GM12878 (cell line): ENCODE measurements at regions not wholly inside any gene's neighbourhood (a gene's known extent, or its start where the extent isn't known, plus 50 kb on each side); places are given as distances from the start of the nearest gene placed in this dataset.

Source experiments
- ATAC-seq: fragments of 200-7000 bp; cut with Tn5 transposase; 3 replicates; pipeline ENCODE4 v1.9.1; 2020; ENCODE audit warnings: mild to moderate bottlenecking, moderate library complexity
- BruUV-seq: library from RNA; stranded (reverse); fragments of 400-500 nt; replicated peaks from 2 replicates; lab custom pipeline; 2021; lab: Mats Ljungman, UMichigan
- CTCF ChIA-PET: fragments of 300-600 bp; sonication (Branson Sonifier 250); formaldehyde crosslinking; extraction: SDS; loops from one replicate; lab custom pipeline; 2021; ENCODE audit warnings: inconsistent platforms; lab: Yijun Ruan, JAX
- POLR2A ChIA-PET: fragments of 350-600 bp; formaldehyde crosslinking; extraction: SDS; loops from one replicate; lab custom pipeline; 2021; ENCODE audit warnings: inconsistent platforms; lab: Charles Lee
- RAD21 ChIA-PET: fragments of 300-600 bp; sonication (Branson Sonifier 250); formaldehyde crosslinking; loops from one replicate; lab custom pipeline; 2023; ENCODE audit warnings: antibody characterized with exemption; ENCODE audit not compliant: unreplicated experiment; lab: Charles Lee
- SMC1A ChIA-PET: fragments of 300-600 bp; sonication (Branson Sonifier 250); formaldehyde crosslinking; loops from one replicate; lab custom pipeline; 2023; ENCODE audit not compliant: unreplicated experiment, uncharacterized antibody; lab: Charles Lee
- DNase-seq: peaks from one replicate; pipeline ENCODE4 v3.0.0-alpha.2; 2011; ENCODE audit warnings: low read depth, low spot score
- FAIRE-seq: peaks from 3 replicates; lab custom pipeline; 2011; peaks lifted over from hg19 to GRCh38; lab: Jason Lieb, UNC
- H2AFZ ChIP-seq: 2 replicates; pipeline ENCODE4 v1.6.0; 2011; ENCODE audit warnings: low read depth, low read length, control low read depth; ENCODE audit not compliant: control insufficient read depth
- H3K27ac ChIP-seq: 2 replicates; pipeline ENCODE4 v1.5.1; 2011; ENCODE audit warnings: control low read depth; ENCODE audit not compliant: control insufficient read depth, insufficient read depth
- H3K27me3 ChIP-seq, 2 experiments: replicated peaks in 1 of 2; 2 replicates each; pipeline versions ENCODE4 v1.6.0 to v1.6.1; 2011; ENCODE audit warnings: low read length in 1 of 2; ENCODE audit not compliant: control insufficient read depth in 2 of 2, insufficient read depth in 2 of 2
- H3K36me3 ChIP-seq, 2 experiments: 2 replicates each; pipeline ENCODE4 v1.5.1; 2011; ENCODE audit warnings: low read length in 1 of 2; ENCODE audit not compliant: control insufficient read depth in 2 of 2, insufficient read depth in 2 of 2
- H3K4me1 ChIP-seq: 2 replicates; pipeline ENCODE4 v1.6.1; 2011; ENCODE audit warnings: mild to moderate bottlenecking, low read length, moderate library complexity, mixed read lengths; ENCODE audit not compliant: control insufficient read depth, insufficient read depth
- H3K4me2 ChIP-seq: 2 replicates; pipeline ENCODE4 v1.6.0; 2011; ENCODE audit warnings: control low read depth; ENCODE audit not compliant: control insufficient read depth, insufficient read depth
- H3K4me3 ChIP-seq: fragments of 200-600 bp; sonication (generic); 2 replicates; pipeline ENCODE4 v1.5.1; 2016
- H3K79me2 ChIP-seq: 2 replicates; pipeline ENCODE4 v1.6.0; 2011; ENCODE audit warnings: low read length; ENCODE audit not compliant: control insufficient read depth, insufficient read depth
- H3K9ac ChIP-seq: 2 replicates; pipeline ENCODE4 v1.8.0; 2011; ENCODE audit warnings: low read length, control low read depth, mixed read lengths; ENCODE audit not compliant: control insufficient read depth, insufficient read depth
- H3K9me3 ChIP-seq: replicated peaks from 3 replicates; pipeline ENCODE4 v1.5.1; 2011; ENCODE audit warnings: mild to moderate bottlenecking, low read length; ENCODE audit not compliant: control insufficient read depth, insufficient read depth
- H4K20me1 ChIP-seq: 2 replicates; pipeline ENCODE4 v1.6.0; 2011; ENCODE audit not compliant: control insufficient read depth, insufficient read depth
- ASH2L ChIP-seq: fragments of 300-600, 200-600 bp; sonication (generic); IDR thresholded peaks from 2 replicates; pipeline ENCODE4 v1.6.1; 2017; ENCODE audit warnings: low read depth, mild to moderate bottlenecking, borderline replicate concordance
- BMI1 ChIP-seq: fragments of 450-650 bp; IDR thresholded peaks from 2 replicates; pipeline ENCODE4 v1.6.1; 2016; ENCODE audit warnings: mild to moderate bottlenecking, moderate library complexity, borderline replicate concordance
- CREM ChIP-seq: IDR thresholded peaks from 2 replicates; pipeline ENCODE4 v1.6.1; 2014; ENCODE audit warnings: antibody characterized with exemption, low read depth
- MTA2 ChIP-seq: fragments of 450-650 bp; IDR thresholded peaks from 2 replicates; pipeline ENCODE4 v1.6.1; 2016; ENCODE audit warnings: low read depth, mild to moderate bottlenecking, moderate library complexity
- RCOR1 ChIP-seq: conservative IDR thresholded peaks from 2 replicates; pipeline ENCODE4 v1.6.1; 2012; ENCODE audit warnings: low read depth, low read length, improper control_type of control experiment
- TCF12 ChIP-seq: IDR thresholded peaks from 2 replicates; pipeline ENCODE4 v1.6.1; 2011; ENCODE audit warnings: low read depth, mild to moderate bottlenecking, low read length
- YY1 ChIP-seq: IDR thresholded peaks from 2 replicates; pipeline ENCODE4 v1.6.1; 2011; ENCODE audit warnings: low read depth, mild to moderate bottlenecking, low read length
- ZNF217 ChIP-seq: fragments of 450-650 bp; IDR thresholded peaks from 2 replicates; pipeline ENCODE4 v1.6.1; 2017; ENCODE audit warnings: antibody characterized with exemption, mild to moderate bottlenecking
- WGBS: methylation state at CpG from one replicate; pipeline ENCODE4 v1.1.6; 2016; ENCODE audit warnings: low lambda C conversion rate; ENCODE audit not compliant: insufficient replicate concordance, insufficient coverage; ENCODE audit errors: missing lambda C conversion rate; 5-methylcytosine and 5-hydroxymethylcytosine counted together
- in situ Hi-C: fragments of 300-500 bp; cut with MboI; formaldehyde crosslinking; loops from 9 replicates; pipeline ENCODE4 v1.14.3; 2018; ENCODE audit warnings: mixed read lengths
- intact Hi-C: fragments of 100-400 bp; cut with micrococcal nuclease; formaldehyde crosslinking; loops from one replicate; pipeline ENCODE4 v1.14.2; 2022; ENCODE audit not compliant: unreplicated experiment

GRCh38 chr7:17564678-17565212 is 266.3 kb downstream of the AHR start:
- no peak for DNase-seq
- no peaks in the 10 kb centered on the region for H3K36me3 ChIP-seq
- no peak overlapping the region for H3K4me3 ChIP-seq
- no peak for ATAC-seq
- WGBS: 0% methylated on average over 3 of the region's 3 CpGs
- FAIRE-seq: no peak
- CTCF ChIA-PET: no interaction called here
- SMC1A ChIA-PET: no interaction called here
- no peak overlapping the region for H3K4me2 ChIP-seq
- no peak overlapping the region for H2AFZ ChIP-seq
- H3K27me3 ChIP-seq: no peaks in the 10 kb centered on the region
- RAD21 ChIA-PET: no interaction called here
- H3K27ac ChIP-seq: no peak overlapping the region
- no peaks in the 10 kb centered on the region for H3K4me1 ChIP-seq
- H3K9me3 ChIP-seq: no peaks in the 10 kb centered on the region
- H4K20me1 ChIP-seq: no peaks in the 10 kb centered on the region
- POLR2A ChIA-PET: no interaction called here
- no peaks in the 10 kb centered on the region for H3K79me2 ChIP-seq
- no TSS peak for BruUV-seq
- in situ Hi-C loops: no loop called here
- no peak overlapping the region for H3K9ac ChIP-seq
- intact Hi-C loops: no loop called here
- TF ChIP-seq CREM (no peak), TCF12 (no peak), MTA2 (no peak)

DNA sequence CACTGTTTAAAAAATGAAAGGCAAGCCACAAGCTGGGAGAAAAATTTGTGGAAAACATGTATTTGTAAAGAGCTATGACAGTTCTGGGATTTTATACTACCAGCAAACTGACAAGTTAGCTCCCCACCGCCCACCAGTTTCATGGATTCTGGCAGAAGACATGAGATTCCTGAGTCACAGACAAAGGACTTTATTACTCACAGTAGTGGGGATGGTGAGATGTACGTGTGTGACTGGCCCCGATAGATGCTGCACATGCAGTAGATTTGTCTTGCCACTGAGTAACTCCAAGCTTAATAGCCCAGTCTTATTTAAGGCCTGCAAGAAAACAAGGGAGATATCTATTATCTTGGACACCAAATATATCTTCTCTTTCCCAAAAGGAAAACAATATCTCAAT is 281.7 kb downstream of the AHR start:
- 42% methylated on average over 3 of the region's 3 CpGs for WGBS

More for the DNA sequence above, 281.7 kb downstream of the AHR start:
- Histone ChIP-seq H3K4me3 (no peak overlapping the region), H2AFZ (no peak overlapping the region), H3K9ac (no peak overlapping the region), H3K4me1 (no peaks in the 10 kb centered on the region), H3K36me3 (no peaks in the 10 kb centered on the region), H3K4me2 (no peak overlapping the region), H3K27me3 (no peaks in the 10 kb centered on the region), H3K9me3 (no peaks in the 10 kb centered on the region), H3K79me2 (no peaks in the 10 kb centered on the region), H4K20me1 (no peaks in the 10 kb centered on the region), H3K27ac (no peak overlapping the region)
- DNase-seq (no peak), ATAC-seq (no peak), FAIRE-seq (no peak)
- ChIA-PET POLR2A (no interaction called here), CTCF (no interaction called here), SMC1A (interaction anchor here (1.1 kb wide), 1 partner anchor 92 kb away, joined by 3 read pairs; no protein-coding TSS in a partner anchor), RAD21 (no interaction called here)
- BruUV-seq: no TSS peak
- in situ Hi-C loops: no loop called here
- intact Hi-C loops: no loop called here
- TF ChIP-seq ZNF217: no peak
- TF ChIP-seq RCOR1: no peak
- no peak for TF ChIP-seq ASH2L
- TF ChIP-seq BMI1: no peak
- no peak for TF ChIP-seq YY1
